Panc1 (cell line): ENCODE measurements at regions not wholly inside any gene's neighbourhood (a gene's known extent, or its start where the extent isn't known, plus 50 kb on each side); places are given as distances from the start of the nearest gene placed in this dataset.

Source experiments
- ATAC-seq: fragments of 200-7000 bp; cut with Tn5 transposase; 2 replicates; pipeline ENCODE4 v1.9.1; 2020; ENCODE audit warnings: mild to moderate bottlenecking, moderate library complexity
- BruUV-seq: library from RNA; stranded (reverse); fragments of 400-500 nt; replicated peaks from 2 replicates; lab custom pipeline; 2021; lab: Mats Ljungman, UMichigan
- CTCF ChIA-PET: fragments of 300-600 bp; sonication (Branson Sonifier 250); formaldehyde crosslinking; loops from one replicate; lab custom pipeline; 2022; ENCODE audit warnings: antibody characterized with exemption; lab: Charles Lee
- POLR2A ChIA-PET: fragments of 300-600 bp; sonication (Branson Sonifier 250); formaldehyde crosslinking; loops from one replicate; lab custom pipeline; 2022; ENCODE audit warnings: antibody characterized with exemption; lab: Charles Lee
- DNase-seq: peaks from one replicate; pipeline ENCODE4 v3.0.0-alpha.2; 2010; ENCODE audit warnings: low read depth, low spot score
- H3K27ac ChIP-seq: 2 replicates; pipeline ENCODE4 v1.5.1; 2011; ENCODE audit warnings: mild to moderate bottlenecking, low read length, inconsistent platforms
- H3K27me3 ChIP-seq: fragments of 200-500 bp; sonication (Bioruptor generic); 2 replicates; pipeline ENCODE4 v1.6.0; 2014; ENCODE audit warnings: low read length, inconsistent platforms; ENCODE audit not compliant: control insufficient read depth, insufficient read depth
- H3K36me3 ChIP-seq: fragments of 200-500 bp; sonication (Bioruptor generic); 2 replicates; pipeline ENCODE4 v1.5.1; 2014; ENCODE audit warnings: inconsistent platforms, mild to moderate bottlenecking, low read length, moderate library complexity; ENCODE audit not compliant: control insufficient read depth, insufficient read depth
- H3K4me1 ChIP-seq: 2 replicates; pipeline ENCODE4 v1.5.1; 2011; ENCODE audit warnings: inconsistent platforms, mild to moderate bottlenecking, low read length, moderate library complexity; ENCODE audit not compliant: control insufficient read depth, insufficient read depth
- H3K4me3 ChIP-seq, 2 experiments: 2 replicates each; pipeline ENCODE4 v1.5.1; 2011 to 2012; ENCODE audit warnings: low read depth in 2 of 2, low read length in 2 of 2, mild to moderate bottlenecking in 2 of 2, inconsistent platforms in 1 of 2, moderate library complexity in 1 of 2
- H3K9me3 ChIP-seq: fragments of 200-500 bp; sonication (Bioruptor generic); 2 replicates; pipeline ENCODE4 v1.5.1; 2014; ENCODE audit warnings: low read depth, mild to moderate bottlenecking, inconsistent platforms, low read length, moderate library complexity; ENCODE audit not compliant: control insufficient read depth, insufficient read depth
- POLR2AphosphoS5 ChIP-seq: IDR thresholded peaks from 2 replicates; pipeline ENCODE4 v1.6.1; 2012; ENCODE audit warnings: mild to moderate bottlenecking, low read depth, low read length, moderate library complexity
- SIN3A ChIP-seq: IDR thresholded peaks from 2 replicates; pipeline ENCODE4 v1.6.1; 2012; ENCODE audit warnings: low read depth, mild to moderate bottlenecking, low read length, moderate library complexity, borderline replicate concordance; ENCODE audit not compliant: insufficient read depth
- TCF7L2 ChIP-seq: IDR thresholded peaks from 2 replicates; pipeline ENCODE4 v1.6.1; 2011; ENCODE audit warnings: mild to moderate bottlenecking, low read depth, low read length, inconsistent platforms
- in situ Hi-C: cut with HindIII; loops from 2 replicates; pipeline ENCODE4 v1.10.0; 2016; ENCODE audit warnings: low sequenced_read_pairs, low pct_unique_long_range_greater_than_20kb
- intact Hi-C: fragments of 100-400 bp; cut with micrococcal nuclease; formaldehyde crosslinking; loops from one replicate; pipeline ENCODE4 v1.10.0; 2022; ENCODE audit not compliant: unreplicated experiment
- TF ChIP-seq, protein P1 (sequence below): fragments of 450-650 bp; IDR thresholded peaks from 2 replicates; pipeline ENCODE4 v1.5.1; 2017; ENCODE audit warnings: mild to moderate bottlenecking
- TF ChIP-seq, protein P2 (sequence below), 2 experiments: IDR thresholded peaks; 2 replicates each; pipeline ENCODE4 v1.6.1; 2011 to 2012; ENCODE audit warnings: low read depth in 2 of 2, control low read depth in 1 of 2, low read length in 1 of 2, mild to moderate bottlenecking in 1 of 2, moderate library complexity in 1 of 2; ENCODE audit not compliant: insufficient read depth in 1 of 2

DNA sequence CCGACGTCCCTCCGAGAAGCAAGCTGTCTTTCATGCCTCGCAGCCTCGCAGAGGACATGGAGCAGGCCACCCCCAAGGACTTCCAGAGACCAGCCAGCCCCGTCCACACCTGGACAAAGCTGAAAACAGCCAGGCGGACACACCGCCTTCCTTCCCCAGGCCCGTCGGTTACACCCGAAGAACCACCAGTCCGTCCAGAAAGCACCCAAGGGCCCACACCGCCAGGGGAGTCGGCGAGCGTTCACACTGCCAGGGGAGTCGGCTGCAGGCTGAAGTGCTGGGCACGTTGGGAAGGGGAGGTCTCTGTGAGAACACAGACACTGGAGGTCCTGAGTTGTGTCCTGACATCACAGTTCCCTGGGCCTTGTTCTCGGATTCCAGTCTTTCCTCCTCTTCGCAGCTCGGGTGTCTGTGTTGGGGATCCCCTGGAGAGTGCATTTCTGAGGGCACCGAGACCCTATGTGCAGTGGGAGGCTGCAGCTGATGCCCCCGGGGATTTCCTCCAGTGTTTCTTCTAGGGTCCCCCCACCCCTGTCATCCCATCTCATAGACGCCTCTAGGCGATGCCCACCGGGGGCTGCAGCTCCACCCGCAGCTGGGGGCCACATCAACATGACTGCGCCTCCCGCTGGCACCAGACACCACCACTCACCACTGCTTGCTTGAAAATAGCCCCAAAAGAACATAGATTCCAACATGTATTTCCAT is 344.4 kb upstream of the SALL3 start:
- H3K27ac ChIP-seq = no peak overlapping the region
- ATAC-seq = no peak
- DNase-seq = no peak
- no peak overlapping the region for H3K4me3 ChIP-seq
- no peak for TF ChIP-seq POLR2AphosphoS5
- no peak for TF ChIP-seq SIN3A
- TF ChIP-seq TCF7L2 = no peak
- TF ChIP-seq, protein P1, sequence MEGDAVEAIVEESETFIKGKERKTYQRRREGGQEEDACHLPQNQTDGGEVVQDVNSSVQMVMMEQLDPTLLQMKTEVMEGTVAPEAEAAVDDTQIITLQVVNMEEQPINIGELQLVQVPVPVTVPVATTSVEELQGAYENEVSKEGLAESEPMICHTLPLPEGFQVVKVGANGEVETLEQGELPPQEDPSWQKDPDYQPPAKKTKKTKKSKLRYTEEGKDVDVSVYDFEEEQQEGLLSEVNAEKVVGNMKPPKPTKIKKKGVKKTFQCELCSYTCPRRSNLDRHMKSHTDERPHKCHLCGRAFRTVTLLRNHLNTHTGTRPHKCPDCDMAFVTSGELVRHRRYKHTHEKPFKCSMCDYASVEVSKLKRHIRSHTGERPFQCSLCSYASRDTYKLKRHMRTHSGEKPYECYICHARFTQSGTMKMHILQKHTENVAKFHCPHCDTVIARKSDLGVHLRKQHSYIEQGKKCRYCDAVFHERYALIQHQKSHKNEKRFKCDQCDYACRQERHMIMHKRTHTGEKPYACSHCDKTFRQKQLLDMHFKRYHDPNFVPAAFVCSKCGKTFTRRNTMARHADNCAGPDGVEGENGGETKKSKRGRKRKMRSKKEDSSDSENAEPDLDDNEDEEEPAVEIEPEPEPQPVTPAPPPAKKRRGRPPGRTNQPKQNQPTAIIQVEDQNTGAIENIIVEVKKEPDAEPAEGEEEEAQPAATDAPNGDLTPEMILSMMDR = no peak
- TF ChIP-seq, protein P2, sequence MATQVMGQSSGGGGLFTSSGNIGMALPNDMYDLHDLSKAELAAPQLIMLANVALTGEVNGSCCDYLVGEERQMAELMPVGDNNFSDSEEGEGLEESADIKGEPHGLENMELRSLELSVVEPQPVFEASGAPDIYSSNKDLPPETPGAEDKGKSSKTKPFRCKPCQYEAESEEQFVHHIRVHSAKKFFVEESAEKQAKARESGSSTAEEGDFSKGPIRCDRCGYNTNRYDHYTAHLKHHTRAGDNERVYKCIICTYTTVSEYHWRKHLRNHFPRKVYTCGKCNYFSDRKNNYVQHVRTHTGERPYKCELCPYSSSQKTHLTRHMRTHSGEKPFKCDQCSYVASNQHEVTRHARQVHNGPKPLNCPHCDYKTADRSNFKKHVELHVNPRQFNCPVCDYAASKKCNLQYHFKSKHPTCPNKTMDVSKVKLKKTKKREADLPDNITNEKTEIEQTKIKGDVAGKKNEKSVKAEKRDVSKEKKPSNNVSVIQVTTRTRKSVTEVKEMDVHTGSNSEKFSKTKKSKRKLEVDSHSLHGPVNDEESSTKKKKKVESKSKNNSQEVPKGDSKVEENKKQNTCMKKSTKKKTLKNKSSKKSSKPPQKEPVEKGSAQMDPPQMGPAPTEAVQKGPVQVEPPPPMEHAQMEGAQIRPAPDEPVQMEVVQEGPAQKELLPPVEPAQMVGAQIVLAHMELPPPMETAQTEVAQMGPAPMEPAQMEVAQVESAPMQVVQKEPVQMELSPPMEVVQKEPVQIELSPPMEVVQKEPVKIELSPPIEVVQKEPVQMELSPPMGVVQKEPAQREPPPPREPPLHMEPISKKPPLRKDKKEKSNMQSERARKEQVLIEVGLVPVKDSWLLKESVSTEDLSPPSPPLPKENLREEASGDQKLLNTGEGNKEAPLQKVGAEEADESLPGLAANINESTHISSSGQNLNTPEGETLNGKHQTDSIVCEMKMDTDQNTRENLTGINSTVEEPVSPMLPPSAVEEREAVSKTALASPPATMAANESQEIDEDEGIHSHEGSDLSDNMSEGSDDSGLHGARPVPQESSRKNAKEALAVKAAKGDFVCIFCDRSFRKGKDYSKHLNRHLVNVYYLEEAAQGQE (IDR thresholded peaks at IDR 0.05; ENCODE audit: insufficient read depth in 1 of 2, low read depth in 2 of 2, low read length in 1 of 2) = no peak
- in situ Hi-C loops = no loop called here
- no peaks in the 10 kb centered on the region for H3K9me3 ChIP-seq
- no peaks in the 10 kb centered on the region for H3K27me3 ChIP-seq
- no peaks in the 10 kb centered on the region for H3K4me1 ChIP-seq
- H3K36me3 ChIP-seq = no peaks in the 10 kb centered on the region
- ChIA-PET POLR2A (no interaction called here), CTCF (no interaction called here)
- intact Hi-C loops = no loop called here
- BruUV-seq = no TSS peak

DNA sequence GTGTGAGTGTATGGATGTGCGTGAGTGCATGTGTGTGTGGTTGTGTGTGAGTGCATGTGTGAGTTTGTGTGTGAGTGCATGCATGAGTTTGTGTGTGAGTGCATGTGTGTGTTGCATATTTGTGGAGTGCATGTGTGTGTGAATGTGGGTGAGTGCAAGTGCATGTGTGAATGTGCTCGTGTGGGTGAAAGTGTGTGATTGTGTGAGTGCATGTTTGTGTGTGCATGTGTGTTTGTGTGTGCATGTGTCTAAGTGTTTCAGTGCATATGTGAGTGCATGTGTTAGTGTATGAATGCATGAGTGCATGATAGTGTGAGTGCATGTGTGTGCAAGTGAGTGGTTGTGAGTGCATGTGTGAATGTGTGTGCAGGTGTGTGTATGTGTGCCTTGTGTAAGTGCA is 343.4 kb upstream of the SALL3 start:
- ChIA-PET POLR2A (no interaction called here), CTCF (no interaction called here)
- Histone ChIP-seq H3K27ac (no peak overlapping the region), H3K27me3 (peaks cover 5% of the 10 kb centered on the region; the same call in 1 of the 2 replicates), H3K4me3 (no peak overlapping the region), H3K36me3 (no peaks in the 10 kb centered on the region), H3K4me1 (no peaks in the 10 kb centered on the region), H3K9me3 (no peaks in the 10 kb centered on the region)
- BruUV-seq = no TSS peak
- ATAC-seq (no peak), DNase-seq (no peak)
- TF ChIP-seq POLR2AphosphoS5 = no peak
- TF ChIP-seq, protein P1 = no peak
- TF ChIP-seq SIN3A = no peak
- TF ChIP-seq, protein P2 (IDR thresholded peaks at IDR 0.05; ENCODE audit: insufficient read depth in 1 of 2, low read depth in 2 of 2, low read length in 1 of 2) = no peak
- no peak for TF ChIP-seq TCF7L2
- intact Hi-C loops = no loop called here
- in situ Hi-C loops = no loop called here
